HEK293T (cell line): ENCODE measurements at regions not wholly inside any gene's neighbourhood (a gene's known extent, or its start where the extent isn't known, plus 50 kb on each side); places are given as distances from the start of the nearest gene placed in this dataset.

Source experiments
- CTCF ChIA-PET: fragments of 350-600 bp; formaldehyde crosslinking; extraction: SDS; loops from one replicate; lab custom pipeline; 2021; ENCODE audit warnings: antibody characterized with exemption, inconsistent platforms; lab: Yijun Ruan, JAX
- POLR2A ChIA-PET: fragments of 350-600 bp; formaldehyde crosslinking; extraction: SDS; loops from one replicate; lab custom pipeline; 2020; ENCODE audit warnings: antibody characterized with exemption, inconsistent platforms; lab: Yijun Ruan, JAX
- DNase-seq: peaks from one replicate; pipeline ENCODE4 v3.0.0; 2012; ENCODE audit warnings: mixed read lengths; ENCODE audit errors: extremely low spot score
- ARNT ChIP-seq: fragments of 450-650 bp; IDR thresholded peaks from 2 replicates; pipeline ENCODE4 v1.6.1; 2017; ENCODE audit warnings: mild to moderate bottlenecking
- BHLHE40 ChIP-seq: fragments of 450-650 bp; IDR thresholded peaks from 2 replicates; pipeline ENCODE4 v1.6.1; 2016; ENCODE audit warnings: mild to moderate bottlenecking, moderate library complexity, borderline replicate concordance
- CTBP1 ChIP-seq: fragments of 450-650 bp; IDR thresholded peaks from 2 replicates; pipeline ENCODE4 v1.6.1; 2016; ENCODE audit warnings: borderline replicate concordance
- ELF4 ChIP-seq: fragments of 450-650 bp; IDR thresholded peaks from 2 replicates; pipeline ENCODE4 v1.6.1; 2017; ENCODE audit warnings: antibody characterized with exemption
- FOXA1 ChIP-seq: fragments of 450-650 bp; IDR thresholded peaks from 2 replicates; pipeline ENCODE4 v1.6.1; 2016; ENCODE audit warnings: mild to moderate bottlenecking
- FOXK2 ChIP-seq: fragments of 450-650 bp; IDR thresholded peaks from 2 replicates; pipeline ENCODE4 v1.6.1; 2016; ENCODE audit warnings: mild to moderate bottlenecking
- FOXM1 ChIP-seq: fragments of 450-650 bp; IDR thresholded peaks from 2 replicates; pipeline ENCODE4 v1.6.1; 2017; ENCODE audit warnings: mild to moderate bottlenecking, borderline replicate concordance
- HDGF ChIP-seq: fragments of 450-650 bp; IDR thresholded peaks from 2 replicates; pipeline ENCODE4 v1.6.1; 2017; ENCODE audit warnings: antibody characterized with exemption, borderline replicate concordance
- L3MBTL2 ChIP-seq: fragments of 450-650 bp; conservative IDR thresholded peaks from 2 replicates; pipeline ENCODE4 v1.6.1; 2016; ENCODE audit warnings: mild to moderate bottlenecking
- LEF1 ChIP-seq: fragments of 450-650 bp; IDR thresholded peaks from 2 replicates; pipeline ENCODE4 v1.6.1; 2017; ENCODE audit warnings: mild to moderate bottlenecking, borderline replicate concordance
- NFRKB ChIP-seq: fragments of 450-650 bp; IDR thresholded peaks from 2 replicates; pipeline ENCODE4 v1.6.1; 2016; ENCODE audit warnings: mild to moderate bottlenecking, moderate library complexity
- PKNOX1 ChIP-seq: fragments of 450-650 bp; IDR thresholded peaks from 2 replicates; pipeline ENCODE4 v1.6.1; 2016
- SP1 ChIP-seq: fragments of 450-650 bp; IDR thresholded peaks from 2 replicates; pipeline ENCODE4 v1.6.1; 2017
- SUZ12 ChIP-seq: fragments of 450-650 bp; IDR thresholded peaks from 2 replicates; pipeline ENCODE4 v1.6.1; 2016; ENCODE audit warnings: mild to moderate bottlenecking
- TARDBP ChIP-seq: fragments of 450-650 bp; IDR thresholded peaks from 2 replicates; pipeline ENCODE4 v1.6.1; 2016
- ZNF384 ChIP-seq: fragments of 450-650 bp; IDR thresholded peaks from 2 replicates; pipeline ENCODE4 v1.6.1; 2016

DNA sequence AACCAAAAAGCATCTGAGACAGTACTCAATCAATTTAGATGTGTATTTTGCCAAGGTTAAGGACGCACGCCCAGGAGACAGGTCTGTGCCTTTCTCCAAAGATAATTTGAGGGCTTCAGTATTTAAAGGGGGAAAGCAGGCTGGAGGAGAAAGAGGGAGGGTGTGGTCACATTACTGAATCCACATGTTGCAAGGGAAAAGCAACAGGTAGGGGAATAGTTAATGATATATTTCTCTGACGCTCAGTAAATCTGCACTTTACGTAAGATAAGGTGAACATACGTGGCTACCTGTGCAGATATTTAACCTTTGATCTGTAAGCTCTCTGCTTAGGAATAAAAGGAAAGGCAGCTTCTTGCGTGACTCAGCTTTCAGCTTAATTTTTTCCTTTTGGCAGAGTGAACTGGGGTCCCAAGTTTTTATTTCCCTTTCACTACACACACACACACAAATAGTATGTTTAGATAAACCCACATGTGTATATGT, 443.4 kb downstream of the NTRK2 start:
- CTCF ChIA-PET: no interaction called here
- no peak for DNase-seq
- POLR2A ChIA-PET: no interaction called here
- TF ChIP-seq PKNOX1: no peak
- TF ChIP-seq ARNT: no peak
- TF ChIP-seq LEF1: no peak
- no peak for TF ChIP-seq TARDBP
- TF ChIP-seq HDGF: no peak
- TF ChIP-seq NFRKB: no peak
- no peak for TF ChIP-seq L3MBTL2
- TF ChIP-seq ZNF384: no peak
- TF ChIP-seq SUZ12: no peak
- no peak for TF ChIP-seq ELF4
- TF ChIP-seq SP1: no peak
- TF ChIP-seq CTBP1: no peak
- TF ChIP-seq FOXK2: no peak
- no peak for TF ChIP-seq FOXA1
- no peak for TF ChIP-seq FOXM1
- no peak for TF ChIP-seq BHLHE40

DNA sequence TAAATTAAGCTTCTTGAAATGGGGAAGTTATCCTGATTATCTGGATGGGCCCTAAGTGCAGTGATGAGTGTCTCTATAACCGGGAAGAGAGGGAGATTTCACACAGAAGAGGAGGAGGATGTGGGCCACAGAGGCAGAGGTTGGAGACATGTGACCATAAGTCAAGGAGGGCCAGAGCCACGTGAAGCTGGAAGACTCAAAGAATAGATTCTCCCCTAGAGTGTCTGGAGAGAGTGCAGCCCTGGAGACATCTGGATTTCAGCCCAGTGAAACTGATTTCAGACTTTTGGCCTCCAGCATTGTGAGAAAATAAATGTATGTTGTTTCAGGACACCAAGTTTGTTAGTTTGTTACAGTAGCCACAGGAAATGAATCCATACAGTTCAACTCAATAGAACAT, 442.9 kb downstream of the NTRK2 start:
- ChIA-PET POLR2A (no interaction called here), CTCF (no interaction called here)
- no peak for DNase-seq
- TF ChIP-seq CTBP1 (no peak), SP1 (no peak), ZNF384 (no peak), PKNOX1 (no peak), L3MBTL2 (no peak), NFRKB (no peak), BHLHE40 (no peak), TARDBP (no peak), HDGF (no peak), FOXM1 (no peak), ARNT (no peak), ELF4 (no peak), FOXK2 (no peak), LEF1 (no peak), FOXA1 (no peak)

GRCh38 chr9:85108746-85109145, 439.2 kb downstream of the NTRK2 start:
- POLR2A ChIA-PET: no interaction called here
- TF ChIP-seq FOXK2: no peak
- TF ChIP-seq SP1: no peak
- no peak for TF ChIP-seq TARDBP
- no peak for TF ChIP-seq PKNOX1
- no peak for TF ChIP-seq ELF4
- no peak for TF ChIP-seq ZNF384
- no peak for TF ChIP-seq HDGF
- no peak for TF ChIP-seq LEF1
- TF ChIP-seq NFRKB: no peak
- no peak for TF ChIP-seq CTBP1
- no peak for TF ChIP-seq ARNT
- TF ChIP-seq FOXM1: no peak
- no peak for TF ChIP-seq SUZ12
- no peak for TF ChIP-seq FOXA1
- TF ChIP-seq BHLHE40: no peak
- CTCF ChIA-PET: no interaction called here
- DNase-seq: no peak

GRCh38 chr9:85108229-85108628, 438.7 kb downstream of the NTRK2 start:
- POLR2A ChIA-PET: no interaction called here
- TF ChIP-seq ZNF384: no peak
- no peak for TF ChIP-seq ARNT
- no peak for TF ChIP-seq NFRKB
- TF ChIP-seq BHLHE40: no peak
- TF ChIP-seq L3MBTL2: no peak
- TF ChIP-seq SUZ12: no peak
- TF ChIP-seq FOXK2: no peak
- TF ChIP-seq SP1: no peak
- TF ChIP-seq ELF4: no peak
- no peak for TF ChIP-seq HDGF
- TF ChIP-seq LEF1: no peak
- TF ChIP-seq FOXA1: no peak
- no peak for TF ChIP-seq TARDBP
- no peak for TF ChIP-seq FOXM1
- TF ChIP-seq CTBP1: no peak
- TF ChIP-seq PKNOX1: no peak
- DNase-seq: no peak
- CTCF ChIA-PET: no interaction called here

GRCh38 chr9:85089188-85089969, 419.9 kb downstream of the NTRK2 start:
- ChIA-PET CTCF (no interaction called here), POLR2A (no interaction called here)
- TF ChIP-seq PKNOX1 (no peak), SP1 (no peak), FOXK2 (no peak), LEF1 (no peak), HDGF (no peak), TARDBP (no peak), ZNF384 (no peak), CTBP1 (no peak), NFRKB (no peak), ELF4 (no peak), FOXM1 (no peak), SUZ12 (no peak), FOXA1 (no peak), BHLHE40 (no peak), ARNT (no peak), L3MBTL2 (no peak)
- DNase-seq: no peak
